Stimulated activated CD8-positive, alpha-beta memory T cell treated with anti-CD3 and anti-CD28 coated beads, Interleukin-7, amount 100 ng/mL, for 1 hour (primary cell): ENCODE measurements at regions not wholly inside any gene's neighbourhood (a gene's known extent, or its start where the extent isn't known, plus 50 kb on each side); places are given as distances from the start of the nearest gene placed in this dataset.

Source experiments
- DNase-seq, 2 donors: peaks; one replicate each; pipeline ENCODE4 v3.0.0-alpha.2; 2020; ENCODE audit warnings: low read depth in 2 of 2

DNA sequence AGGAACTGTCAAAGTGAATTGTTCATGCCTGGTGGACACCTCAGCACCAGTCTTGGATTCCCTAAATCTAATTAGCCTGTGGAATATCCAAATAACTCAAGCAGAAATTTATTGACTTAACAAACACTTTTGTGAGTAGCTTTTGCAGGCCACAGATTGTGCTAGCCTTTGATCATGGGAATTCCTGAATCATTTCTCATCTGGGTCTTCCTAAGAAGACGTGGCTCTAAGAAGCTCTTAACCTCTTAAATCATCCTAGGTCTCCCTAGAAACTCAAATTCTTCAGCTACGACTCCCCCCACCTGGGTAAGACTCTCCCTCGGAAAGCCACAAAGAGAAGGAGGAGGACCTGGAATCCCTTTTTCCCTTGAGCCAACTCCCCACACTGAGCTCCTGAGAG lies 53.8 kb upstream of the PSEN2 start:
- DNase-seq, result no peak

- DNase-seq, result no peak
These were observed 55.5 kb upstream of the PSEN2 start for GRCh38 chr1:226814751-226815537.

DNA sequence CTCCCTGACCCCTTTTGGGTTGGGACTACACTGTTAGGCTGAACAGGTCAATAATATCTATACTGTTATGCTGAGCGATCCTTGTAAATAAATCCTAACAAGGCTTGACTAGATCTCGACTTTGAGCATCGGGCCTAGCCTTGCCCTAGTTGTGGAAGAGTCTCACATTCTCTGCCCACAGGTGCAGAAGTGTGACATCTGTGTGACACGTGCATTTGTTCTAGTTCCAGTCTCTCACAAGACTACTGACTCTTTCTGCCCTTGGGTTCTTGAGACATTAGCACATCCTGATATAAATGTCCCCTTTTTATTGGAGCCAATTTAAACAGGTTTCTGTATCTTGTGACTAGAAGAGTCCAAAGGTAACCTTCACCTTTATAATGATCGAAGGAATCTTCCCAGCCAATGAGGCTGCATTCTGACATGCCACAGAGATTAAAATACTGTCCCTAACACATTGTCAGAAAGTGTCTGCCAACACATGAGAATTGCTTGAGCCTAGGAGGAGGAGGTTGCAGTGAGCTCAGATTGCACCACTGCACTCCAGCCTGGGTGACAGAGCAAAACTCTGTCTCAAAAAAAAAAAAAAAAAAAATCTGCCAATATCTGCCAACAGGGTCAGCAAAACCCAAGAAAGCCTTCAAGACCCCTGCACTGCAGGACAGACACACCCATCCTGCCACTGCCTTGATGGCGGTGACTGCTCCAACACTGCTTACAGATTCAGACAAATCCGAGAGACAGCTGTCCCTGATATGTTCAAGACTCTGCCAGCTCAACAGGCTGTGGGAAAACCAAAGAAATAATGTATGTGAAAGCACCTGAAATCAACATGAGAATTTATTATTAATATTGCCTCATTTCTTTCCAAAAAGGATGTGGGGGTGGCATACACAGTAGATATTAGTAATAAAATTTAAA lies 56.5 kb upstream of the PSEN2 start:
- no peak for DNase-seq

GRCh38 chr1:226810681-226811080 lies 59.7 kb upstream of the PSEN2 start:
- DNase-seq, result no peak

DNA sequence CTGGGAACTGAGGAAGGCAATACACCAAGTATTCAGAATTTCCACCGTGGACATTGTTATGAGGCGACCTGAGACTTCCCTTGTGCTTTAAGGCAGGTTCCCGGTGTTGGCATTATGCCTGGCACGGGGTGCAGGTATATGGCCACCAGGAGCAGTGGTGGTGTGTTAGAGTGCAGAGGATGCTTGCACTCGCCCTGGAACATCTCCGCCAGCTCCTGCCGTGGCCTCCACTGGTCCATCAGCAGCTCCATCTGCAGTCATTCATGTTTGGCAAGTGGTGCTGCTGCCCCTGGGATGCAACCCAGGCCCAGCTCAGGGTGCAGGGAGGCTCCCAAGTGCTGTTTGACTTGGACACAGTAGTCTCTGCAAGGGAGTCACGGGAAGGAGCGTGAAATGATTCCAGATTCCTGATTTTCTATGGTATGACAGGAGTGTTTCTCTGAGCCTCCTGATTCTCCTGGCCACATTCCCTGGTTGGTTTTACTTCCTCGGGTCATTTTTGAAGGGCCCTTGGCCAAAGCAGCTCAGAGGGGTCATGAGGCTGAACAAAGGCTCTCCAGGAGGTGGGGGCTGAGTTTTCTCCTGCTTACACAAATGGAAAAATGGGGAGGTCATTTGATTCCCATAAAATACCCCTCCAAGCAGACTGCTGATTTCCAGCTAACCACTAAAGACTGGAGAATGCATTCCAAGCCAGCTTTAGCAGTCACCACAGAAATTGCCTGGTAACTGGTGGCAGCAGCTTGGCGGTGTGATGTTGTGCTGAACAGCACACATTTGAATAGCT lies 60.4 kb upstream of the PSEN2 start:
- no peak for DNase-seq

- DNase-seq, result no peak
These were observed 61.9 kb upstream of the PSEN2 start for GRCh38 chr1:226808501-226808900.

DNA sequence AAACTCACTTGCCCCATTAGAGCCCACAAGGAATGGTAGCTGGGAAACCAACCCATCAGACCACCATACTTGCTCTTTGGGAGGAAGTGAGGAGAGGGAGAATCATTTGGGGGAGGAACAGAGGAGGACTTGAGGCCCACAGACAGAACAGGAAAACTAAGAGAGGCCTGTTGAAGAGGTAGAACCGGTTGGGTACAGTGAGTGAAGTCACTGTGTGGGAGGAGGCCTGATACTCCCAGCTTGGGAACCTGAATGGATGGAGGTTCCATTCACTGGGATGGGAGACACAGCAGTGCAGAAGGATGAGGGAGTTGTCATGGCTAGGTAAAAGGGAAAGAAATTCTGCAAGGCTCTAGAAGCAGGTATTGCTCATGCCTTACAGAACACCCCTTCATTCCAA lies 63.4 kb upstream of the PSEN2 start:
- no peak for DNase-seq

GRCh38 chr1:226804907-226805759 lies 65.3 kb upstream of the PSEN2 start:
- DNase-seq, result no peak

GRCh38 chr1:226800763-226801380 lies 61.8 kb upstream of the ITPKB start:
- no peak for DNase-seq

GRCh38 chr1:226799634-226800281 lies 60.7 kb upstream of the ITPKB start:
- DNase-seq, result no peak

GRCh38 chr1:226798427-226799411 lies 59.6 kb upstream of the ITPKB start:
- peak; percentile 32 to 39 for DNase-seq

- DNase-seq, result no peak
These were observed 58.1 kb upstream of the ITPKB start for GRCh38 chr1:226797151-226797550.

DNA sequence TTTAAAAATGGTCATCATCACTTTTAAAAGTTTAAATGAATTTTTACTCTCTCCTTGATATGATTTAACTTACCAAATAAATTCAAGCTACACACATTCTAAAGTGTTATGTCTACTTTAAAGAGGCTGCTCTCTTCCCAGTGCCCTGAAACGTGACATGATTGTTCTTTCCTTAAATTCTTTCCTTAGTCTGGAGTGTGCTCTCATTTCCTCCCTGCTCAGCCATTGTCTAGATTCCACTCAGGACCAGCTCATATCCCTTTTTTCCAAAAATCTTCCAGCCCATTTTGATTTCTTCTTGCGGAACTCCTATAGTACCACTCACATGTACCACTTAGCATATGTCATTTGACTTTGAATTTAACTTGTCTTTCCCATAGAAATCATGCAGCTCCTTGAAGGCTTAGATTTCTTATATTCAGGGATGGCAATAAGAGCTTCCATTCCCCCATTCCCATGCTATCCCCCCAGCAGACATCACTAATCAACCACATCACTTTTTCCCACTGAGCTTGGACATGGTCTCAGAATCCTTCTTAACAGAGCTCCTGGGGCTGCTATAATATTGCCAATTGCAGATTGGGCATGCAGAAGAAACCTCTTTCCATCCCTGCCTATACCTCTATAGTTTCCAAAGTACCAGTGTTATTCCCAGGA lies 54.7 kb upstream of the ITPKB start:
- DNase-seq, result no peak

DNA sequence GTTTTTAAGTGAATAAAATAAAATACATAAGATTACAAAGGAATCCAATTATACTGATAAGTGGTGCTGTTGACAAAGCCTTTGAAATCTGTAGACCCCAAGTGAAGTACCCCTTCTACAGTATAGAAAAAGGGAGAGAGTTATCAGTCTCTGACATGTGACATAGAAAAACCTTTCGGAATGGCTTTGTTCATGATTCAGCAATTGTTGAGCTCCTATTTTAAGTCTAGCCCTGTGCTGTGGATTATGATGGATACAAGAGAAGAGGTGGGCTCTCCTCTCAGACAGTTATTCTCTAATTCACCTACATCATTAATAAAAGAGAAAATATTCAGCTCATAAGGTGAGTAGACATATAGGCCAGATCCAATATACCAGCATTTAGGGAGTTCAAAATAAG lies 53.3 kb upstream of the ITPKB start:
- no peak for DNase-seq

GRCh38 chr1:226790545-226791181 lies 51.6 kb upstream of the ITPKB start:
- DNase-seq, result no peak

DNA sequence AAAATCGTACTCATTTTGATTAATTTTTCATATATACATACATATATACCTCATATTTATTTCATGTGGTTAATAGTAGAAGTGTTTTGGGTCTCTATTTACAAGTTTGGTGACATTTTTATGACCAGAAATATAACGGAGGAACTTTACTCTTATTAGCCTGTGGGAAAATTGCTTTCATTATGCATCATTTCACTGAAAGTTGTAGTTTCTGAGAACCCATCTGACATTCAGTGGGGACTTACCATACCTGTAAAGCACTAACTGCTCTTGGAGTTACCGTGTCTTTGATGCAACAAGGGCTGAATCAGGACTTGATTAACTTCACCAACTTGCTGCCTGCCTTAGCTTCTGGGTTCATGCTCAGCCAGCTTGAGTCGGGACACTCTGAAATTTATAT lies 49.9 kb upstream of the ITPKB start:
- DNase-seq, result no peak
